ENCODE measurements at regions not wholly inside any gene's neighbourhood (a gene's known extent, or its start where the extent isn't known, plus 50 kb on each side); places are given as distances from the start of the nearest gene placed in this dataset.
A peak's percentile ranks its signal among the peaks of the same experiment; 100 is the strongest.

GRCh38 chr7:41795276-41795833, 92.5 kb upstream of the INHBA start:
- no peak for DNase-seq (ENCODE audit: low read depth)

- DNase-seq (ENCODE audit: low read depth) = no peak
These were observed 90.7 kb upstream of the INHBA start for GRCh38 chr7:41793556-41793955.

- DNase-seq (ENCODE audit: low read depth) = peak; percentile 33
These were observed 89.2 kb upstream of the INHBA start for GRCh38 chr7:41792120-41792519.

- DNase-seq (ENCODE audit: low read depth) = peak; percentile 32
These were observed 85.7 kb upstream of the INHBA start for GRCh38 chr7:41788556-41788955.

- DNase-seq (ENCODE audit: low read depth) = no peak
These were observed 84.9 kb upstream of the INHBA start for GRCh38 chr7:41787651-41788350.

GRCh38 chr7:41786944-41787343, 84.1 kb upstream of the INHBA start:
- DNase-seq (ENCODE audit: low read depth) = peak; percentile 22

GRCh38 chr7:41786404-41786803, 83.5 kb upstream of the INHBA start:
- DNase-seq (ENCODE audit: low read depth) = no peak

- no peak for DNase-seq (ENCODE audit: low read depth)
These were observed 83.0 kb upstream of the INHBA start for GRCh38 chr7:41785840-41786239.

- no peak for DNase-seq (ENCODE audit: low read depth)
These were observed 82.4 kb upstream of the INHBA start for GRCh38 chr7:41785265-41785664.

GRCh38 chr7:41779918-41780317, 77.0 kb upstream of the INHBA start:
- no peak for DNase-seq (ENCODE audit: low read depth)

GRCh38 chr7:41777894-41778596, 75.2 kb upstream of the INHBA start:
- no peak for DNase-seq (ENCODE audit: low read depth)

- peak; percentile 95 for DNase-seq (ENCODE audit: low read depth)
These were observed 72.1 kb upstream of the INHBA start for GRCh38 chr7:41774966-41775365.

GRCh38 chr7:41773756-41774155, 70.9 kb upstream of the INHBA start:
- DNase-seq (ENCODE audit: low read depth) = no peak

- no peak for DNase-seq (ENCODE audit: low read depth)
These were observed 68.8 kb upstream of the INHBA start for GRCh38 chr7:41771717-41772116.

- DNase-seq (ENCODE audit: low read depth) = no peak
These were observed 66.3 kb upstream of the INHBA start for GRCh38 chr7:41769162-41769561.

- no peak for DNase-seq (ENCODE audit: low read depth)
These were observed 60.7 kb upstream of the INHBA start for GRCh38 chr7:41763626-41764025.

- DNase-seq (ENCODE audit: low read depth) = no peak
These were observed 59.8 kb upstream of the INHBA start for GRCh38 chr7:41762641-41763040.

GRCh38 chr7:41760293-41760692, 57.4 kb upstream of the INHBA start:
- no peak for DNase-seq (ENCODE audit: low read depth)

- no peak for DNase-seq (ENCODE audit: low read depth)
These were observed 55.4 kb upstream of the INHBA start for GRCh38 chr7:41758321-41758720.

GRCh38 chr7:41756650-41757182, 53.8 kb upstream of the INHBA start:
- peak; percentile 15 for DNase-seq (ENCODE audit: low read depth)

GRCh38 chr7:41755096-41755495, 52.2 kb upstream of the INHBA start:
- DNase-seq (ENCODE audit: low read depth) = no peak

GRCh38 chr7:41754046-41754445, 51.2 kb upstream of the INHBA start:
- DNase-seq (ENCODE audit: low read depth) = no peak

Data from M059J (cell line).